B cell (primary cell): ENCODE measurements at regions not wholly inside any gene's neighbourhood (a gene's known extent, or its start where the extent isn't known, plus 50 kb on each side); places are given as distances from the start of the nearest gene placed in this dataset.

Source experiments
- ATAC-seq: fragments of 200-7000 bp; cut with Tn5 transposase; one replicate; pipeline ENCODE4 v1.10.0; 2021; ENCODE audit warnings: low read depth, mild to moderate bottlenecking, moderate number of reproducible peaks, moderate library complexity
- CTCF ChIA-PET: fragments of 350-600 bp; sonication (Branson Sonifier 250); formaldehyde crosslinking; loops from one replicate; lab custom pipeline; 2021; ENCODE audit warnings: antibody characterized with exemption, inconsistent platforms; lab: Charles Lee
- POLR2A ChIA-PET: fragments of 350-600 bp; sonication (Branson Sonifier 250); formaldehyde crosslinking; loops from one replicate; lab custom pipeline; 2021; ENCODE audit warnings: antibody characterized with exemption; lab: Charles Lee
- DNase-seq: peaks from one replicate; pipeline ENCODE4 v3.0.0; 2013
- H2AFZ ChIP-seq: 2 replicates; pipeline ENCODE4 v1.6.1; 2012; ENCODE audit warnings: mild to moderate bottlenecking, low read depth, low read length; ENCODE audit not compliant: insufficient read depth, poor library complexity, severe bottlenecking
- H3K27ac ChIP-seq, 2 donors: 1 replicate in 1 of 2; 2 replicates in 1 of 2; pipeline ENCODE4 v1.5.1; 2012 to 2013; ENCODE audit warnings: low read length in 2 of 2, mild to moderate bottlenecking in 2 of 2, moderate library complexity in 1 of 2
- H3K27me3 ChIP-seq, 4 experiments: fragments of 200-600 bp in 1 of 4; sonication (generic) in 1 of 4; replicated peaks in 1 of 4; 1 replicate in 2 of 4; 2 replicates in 2 of 4; pipeline versions ENCODE4 v1.6.1 to v1.7.0; 2013 to 2016; ENCODE audit warnings: low read length in 3 of 4, mild to moderate bottlenecking in 2 of 4, mixed read lengths in 1 of 4, moderate library complexity in 1 of 4; ENCODE audit not compliant: insufficient read depth in 4 of 4, control insufficient read depth in 3 of 4; ENCODE audit errors: control extremely low read depth in 1 of 4
- H3K36me3 ChIP-seq, 2 experiments: replicated peaks in 1 of 2; 1 replicate in 1 of 2; 2 replicates in 1 of 2; pipeline versions ENCODE4 v1.6.1 to v1.7.1; 2013; ENCODE audit warnings: low read length in 1 of 2; ENCODE audit not compliant: insufficient read depth in 2 of 2, control insufficient read depth in 1 of 2; ENCODE audit errors: control extremely low read depth in 1 of 2, extremely low read depth in 1 of 2
- H3K4me1 ChIP-seq, 2 donors: fragments of 200-600 bp in 1 of 2; sonication (generic) in 1 of 2; 1 replicate in 1 of 2; 2 replicates in 1 of 2; pipeline versions ENCODE4 v1.5.1 to v1.6.1; 2013 to 2017; ENCODE audit warnings: low read length in 2 of 2; ENCODE audit not compliant: control insufficient read depth in 2 of 2, insufficient read depth in 2 of 2
- H3K4me2 ChIP-seq: replicated peaks from 2 replicates; pipeline ENCODE3; 2012; ENCODE audit warnings: mild to moderate bottlenecking, low read depth, low read length; ENCODE audit not compliant: poor library complexity, severe bottlenecking
- H3K4me3 ChIP-seq, 5 experiments: fragments of 200-600 bp in 1 of 5; sonication (generic) in 1 of 5; 1 replicate in 3 of 5; 2 replicates in 2 of 5; pipeline versions ENCODE4 v1.5.1 to v1.7.0; 2011 to 2016; ENCODE audit warnings: low read length in 4 of 5, mild to moderate bottlenecking in 4 of 5, low read depth in 2 of 5, control low read depth in 1 of 5, moderate library complexity in 1 of 5; ENCODE audit not compliant: insufficient read depth in 1 of 5; ENCODE audit errors: control extremely low read depth in 1 of 5, extremely low read depth in 1 of 5
- H3K79me2 ChIP-seq: fragments of 200-600 bp; sonication (generic); one replicate; pipeline ENCODE4 v1.6.0; 2016; ENCODE audit warnings: low read length; ENCODE audit not compliant: control insufficient read depth, insufficient read depth
- H3K9ac ChIP-seq: fragments of 200-600 bp; sonication (generic); 2 replicates; pipeline ENCODE4 v1.6.1; 2017; ENCODE audit warnings: mild to moderate bottlenecking, low read length, moderate library complexity
- H3K9me3 ChIP-seq, 3 donors: one replicate each; pipeline versions ENCODE4 v1.6.1 to v1.7.1; 2013; ENCODE audit warnings: low read length in 2 of 3; ENCODE audit not compliant: control insufficient read depth in 2 of 3, insufficient read depth in 1 of 3; ENCODE audit errors: control extremely low read depth in 1 of 3
- H4K20me1 ChIP-seq: 2 replicates; pipeline ENCODE4 v1.6.0; 2012; ENCODE audit warnings: mild to moderate bottlenecking, low read length; ENCODE audit not compliant: insufficient read depth, control insufficient read depth, poor library complexity, severe bottlenecking
- H3K27ac Mint-ChIP-seq: one replicate; pipeline ENCODE4 v1.8.0; 2021; ENCODE audit warnings: mixed read lengths
- H3K27me3 Mint-ChIP-seq: one replicate; pipeline ENCODE4 v1.8.0; 2021; ENCODE audit warnings: mixed read lengths
- H3K4me1 Mint-ChIP-seq: one replicate; pipeline ENCODE4 v1.8.0; 2021; ENCODE audit warnings: mixed read lengths
- H3K4me3 Mint-ChIP-seq: one replicate; pipeline ENCODE4 v1.8.0; 2021; ENCODE audit warnings: mixed read lengths
- H3K9me3 Mint-ChIP-seq: one replicate; pipeline ENCODE4 v1.8.0; 2022; ENCODE audit warnings: mixed read lengths; ENCODE audit not compliant: insufficient read depth
- CTCF ChIP-seq: fragments of 200-600 bp; IDR thresholded peaks from one replicate; pipeline ENCODE4 v1.8.0; 2022; ENCODE audit warnings: antibody characterized with exemption, mild to moderate bottlenecking
- EZH2 ChIP-seq: IDR thresholded peaks from 2 replicates; pipeline ENCODE4 v1.6.1; 2012; ENCODE audit warnings: borderline replicate concordance, low read depth, mild to moderate bottlenecking, moderate library complexity, low read length; ENCODE audit not compliant: insufficient read depth, poor library complexity, severe bottlenecking
- WGBS: methylation state at CpG from one replicate; pipeline ENCODE4 v1.1.5; 2013; ENCODE audit warnings: missing lambda C conversion rate; ENCODE audit not compliant: insufficient coverage; 5-methylcytosine and 5-hydroxymethylcytosine counted together
- intact Hi-C: fragments of 100-400 bp; cut with micrococcal nuclease; formaldehyde crosslinking; loops from one replicate; pipeline ENCODE4 v1.10.0; 2022

GRCh38 chr1:68889471-68889870 lies 392.6 kb upstream of the DEPDC1 start:
- TF ChIP-seq CTCF (no peak), EZH2 (no peak)
- Histone ChIP-seq H3K27ac (no peak overlapping the region), H3K79me2 (no peaks in the 10 kb centered on the region), H3K9ac (no peak overlapping the region), H3K36me3 (no peaks in the 10 kb centered on the region), H2AFZ (no peak overlapping the region), H3K9me3 (no peaks in the 10 kb centered on the region), H3K4me3 (no peak overlapping the region), H4K20me1 (no peaks in the 10 kb centered on the region), H3K27me3 (no peaks in the 10 kb centered on the region), H3K4me1 (no peaks in the 10 kb centered on the region), H3K4me2 (no peak overlapping the region)
- Mint-ChIP-seq H3K9me3 (no peaks in the 10 kb centered on the region), H3K4me3 (no peak overlapping the region), H3K4me1 (no peaks in the 10 kb centered on the region), H3K27me3 (no peaks in the 10 kb centered on the region), H3K27ac (no peak overlapping the region)
- WGBS, result no CpG with 5 or more reads among the region's 5 CpGs
- ChIA-PET POLR2A (no interaction called here), CTCF (no interaction called here)
- ATAC-seq, result no peak
- intact Hi-C loops, result no loop called here
- no peak for DNase-seq

GRCh38 chr1:68890736-68891135 lies 393.9 kb upstream of the DEPDC1 start:
- Mint-ChIP-seq H3K27ac (no peak overlapping the region), H3K4me1 (no peaks in the 10 kb centered on the region), H3K9me3 (no peaks in the 10 kb centered on the region), H3K27me3 (no peaks in the 10 kb centered on the region), H3K4me3 (no peak overlapping the region)
- WGBS, result 100% methylated on average over 1 of the region's 3 CpGs
- no peak overlapping the region for H2AFZ ChIP-seq
- ChIA-PET CTCF (no interaction called here), POLR2A (no interaction called here)
- DNase-seq (no peak), ATAC-seq (no peak)
- no peak overlapping the region for H3K4me3 ChIP-seq
- H3K9ac ChIP-seq, result no peak overlapping the region
- no peak overlapping the region for H3K27ac ChIP-seq
- H3K27me3 ChIP-seq, result no peaks in the 10 kb centered on the region
- no peaks in the 10 kb centered on the region for H3K9me3 ChIP-seq
- H3K36me3 ChIP-seq, result no peaks in the 10 kb centered on the region
- H3K4me2 ChIP-seq, result no peak overlapping the region
- no peaks in the 10 kb centered on the region for H4K20me1 ChIP-seq
- TF ChIP-seq EZH2, result no peak
- no peak for TF ChIP-seq CTCF
- no peaks in the 10 kb centered on the region for H3K79me2 ChIP-seq
- H3K4me1 ChIP-seq, result no peaks in the 10 kb centered on the region
- intact Hi-C loops, result no loop called here
